Fibroblast of skin of right biceps (primary cell): ENCODE measurements at regions not wholly inside any gene's neighbourhood (a gene's known extent, or its start where the extent isn't known, plus 50 kb on each side); places are given as distances from the start of the nearest gene placed in this dataset.

Experiments
- DNase-seq: peaks from one replicate; pipeline ENCODE4 v3.0.0-alpha.2; 2013

DNA sequence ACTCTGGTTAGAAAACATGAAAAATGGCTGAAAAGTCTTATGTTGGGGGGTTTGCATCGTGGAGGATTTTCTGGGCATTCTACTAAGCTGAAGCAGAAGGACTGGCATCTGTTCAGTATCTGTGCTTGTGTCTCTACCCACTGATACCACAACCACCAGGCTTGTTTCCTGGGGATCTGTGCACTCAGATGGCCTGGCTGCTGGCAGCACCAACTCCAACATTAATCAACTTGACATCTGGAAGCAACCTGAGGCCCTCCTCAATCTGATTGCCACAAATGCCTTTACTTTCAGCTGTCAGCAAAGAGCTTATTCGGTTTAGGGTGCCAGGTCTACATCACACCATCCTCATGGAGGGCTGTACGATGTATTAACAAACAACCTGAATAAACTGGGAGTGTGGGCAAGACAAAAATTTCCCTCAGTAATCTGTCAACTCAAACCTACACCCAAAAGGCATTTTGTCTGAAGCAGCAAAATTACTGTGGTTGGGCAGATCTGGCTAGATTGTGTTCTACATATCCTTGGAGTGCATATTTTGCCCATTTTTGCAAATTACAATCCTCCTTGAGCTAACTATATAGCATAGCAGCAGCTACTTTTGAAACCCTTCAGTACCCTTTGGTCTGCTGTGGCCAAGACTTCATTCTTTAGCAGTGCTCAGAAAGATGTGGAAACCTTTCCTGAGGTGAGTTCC, 74.6 kb downstream of the FOXD1 start:
- DNase-seq, result peak; percentile 87

DNA sequence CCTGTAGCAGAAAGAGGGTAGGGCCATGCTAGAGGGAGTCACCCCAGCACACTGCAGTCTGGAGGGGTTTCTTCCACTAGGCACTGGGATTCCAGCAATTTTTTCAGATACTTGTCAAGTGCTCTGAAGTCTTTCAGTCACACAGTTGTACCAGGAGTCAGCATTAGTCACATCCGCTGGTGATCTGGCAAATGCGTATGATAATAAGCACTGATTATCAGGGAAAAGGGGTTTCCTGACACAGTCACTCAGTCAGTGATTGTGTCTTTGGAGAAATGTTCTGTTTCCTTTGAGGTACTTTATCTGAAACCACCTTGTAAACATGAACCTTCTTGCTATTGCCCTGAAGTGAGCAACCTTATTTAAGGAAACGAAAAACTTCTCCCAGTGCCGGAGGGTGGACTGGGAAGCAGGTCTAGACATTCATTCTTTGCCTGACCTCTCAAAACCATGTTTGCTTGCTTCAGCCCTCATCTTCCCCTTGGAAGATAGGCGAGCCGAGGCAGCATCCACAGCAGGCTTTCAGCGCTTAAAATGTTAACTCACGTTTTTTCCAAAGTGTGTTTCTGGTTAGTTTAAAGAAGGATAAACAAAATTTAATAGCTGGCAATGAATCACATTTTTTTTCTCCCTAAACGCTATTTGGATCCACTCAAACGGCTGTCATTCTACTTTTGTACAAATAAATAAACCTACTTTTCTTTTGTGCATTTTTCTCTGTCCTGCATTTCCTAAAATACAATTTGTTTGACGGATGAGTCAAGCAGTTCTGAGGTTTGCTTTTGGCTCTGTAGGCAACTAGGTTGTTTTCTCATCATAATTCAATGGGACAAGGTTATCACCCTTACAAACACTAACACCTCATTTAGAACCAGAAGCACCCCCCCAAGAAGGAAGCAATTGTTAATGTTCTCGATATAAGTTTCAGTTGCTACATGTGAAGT, 77.7 kb downstream of the FOXD1 start:
- DNase-seq, result peak; percentile 100

DNA sequence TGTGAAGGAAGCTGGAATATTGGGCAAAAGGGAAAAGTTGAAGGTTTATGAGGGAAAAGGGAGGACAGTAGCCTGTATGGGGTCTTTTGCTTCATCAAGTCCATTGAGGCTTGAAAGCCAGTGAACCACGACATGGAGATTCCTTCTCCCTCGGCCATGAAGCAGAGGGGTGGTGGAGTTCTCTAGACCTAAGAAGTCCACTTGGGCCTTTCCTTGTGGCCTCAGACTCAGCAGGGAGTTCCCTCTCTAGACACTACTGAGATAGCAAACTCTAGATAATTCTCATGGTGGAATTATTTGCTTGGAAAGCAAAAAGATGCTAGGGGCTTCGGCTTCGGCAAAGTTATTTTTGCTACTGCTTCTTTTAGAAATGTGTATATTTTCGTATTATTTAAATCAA, 78.5 kb downstream of the FOXD1 start:
- no peak for DNase-seq

DNA sequence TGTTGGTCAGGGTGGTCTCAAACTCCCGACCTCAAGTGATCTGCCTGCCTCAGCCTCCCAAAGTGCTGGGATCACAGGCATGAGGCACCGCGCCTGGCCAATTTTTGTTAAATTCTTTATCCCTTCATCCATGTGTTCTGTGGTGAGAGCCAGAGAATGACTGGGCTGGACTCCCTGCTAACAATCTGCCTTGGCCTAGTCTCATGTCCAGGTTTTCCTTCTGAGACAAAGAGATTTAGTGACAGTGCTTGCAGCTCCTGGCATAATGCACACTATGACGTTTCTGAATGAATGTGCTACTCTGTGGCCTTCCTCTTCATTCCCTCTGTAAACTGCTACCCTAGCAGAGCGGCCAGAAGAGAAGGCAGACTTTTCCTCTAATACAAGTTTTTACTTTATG, 79.3 kb downstream of the FOXD1 start:
- DNase-seq, result peak; percentile 68

DNA sequence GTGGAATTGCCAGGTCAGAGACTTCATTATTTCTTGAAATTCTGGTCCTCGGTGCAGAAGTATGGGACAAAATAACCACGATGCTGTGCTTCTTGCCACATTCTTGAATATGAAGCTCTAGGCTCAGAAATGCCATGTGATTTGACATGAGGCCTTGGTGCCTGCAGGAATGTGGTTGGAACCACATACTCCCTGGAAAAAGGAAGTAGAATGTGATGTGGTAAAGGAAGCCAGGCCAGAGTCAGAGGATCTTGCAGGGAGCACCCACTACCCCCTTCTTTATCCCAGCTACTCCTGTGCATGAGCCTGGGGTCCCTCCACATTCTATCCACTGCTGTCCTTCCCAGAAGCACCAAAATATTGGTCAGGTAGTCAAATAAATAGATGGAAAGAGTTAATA, 80.9 kb downstream of the FOXD1 start:
- DNase-seq, result peak; percentile 77

DNA sequence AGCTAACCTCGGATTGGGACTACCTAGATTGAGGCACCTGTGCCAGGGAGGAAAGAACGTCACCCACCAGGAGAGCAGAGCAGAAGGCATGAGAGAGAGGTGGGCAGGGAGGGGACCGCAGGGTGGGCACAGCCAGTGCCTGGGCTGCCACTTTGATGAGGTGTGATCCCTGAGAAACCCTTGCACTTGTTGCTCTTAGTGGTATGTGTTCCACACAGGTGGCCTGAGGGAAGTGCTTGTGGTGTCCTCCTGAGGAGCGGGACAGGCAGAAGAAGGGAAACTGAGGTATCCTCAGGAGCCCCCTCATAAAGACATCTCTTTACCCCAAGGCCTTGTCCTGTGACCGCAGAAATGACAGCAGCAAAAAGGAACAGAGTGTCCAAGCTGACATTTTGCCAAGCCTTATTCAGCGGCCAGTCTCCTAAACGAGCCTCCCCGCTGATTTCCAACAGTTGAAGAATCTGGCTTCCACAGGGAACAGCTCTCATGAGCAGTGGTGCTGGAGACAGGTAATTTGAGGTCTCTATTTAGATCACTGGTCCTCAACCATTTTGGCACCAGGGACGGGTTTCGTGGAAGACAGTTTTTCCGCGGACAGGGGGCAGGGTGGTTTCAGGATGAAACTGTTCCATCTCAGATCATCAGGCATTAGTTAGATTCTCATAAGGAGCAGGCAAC, 82.4 kb downstream of the FOXD1 start:
- no peak for DNase-seq

DNA sequence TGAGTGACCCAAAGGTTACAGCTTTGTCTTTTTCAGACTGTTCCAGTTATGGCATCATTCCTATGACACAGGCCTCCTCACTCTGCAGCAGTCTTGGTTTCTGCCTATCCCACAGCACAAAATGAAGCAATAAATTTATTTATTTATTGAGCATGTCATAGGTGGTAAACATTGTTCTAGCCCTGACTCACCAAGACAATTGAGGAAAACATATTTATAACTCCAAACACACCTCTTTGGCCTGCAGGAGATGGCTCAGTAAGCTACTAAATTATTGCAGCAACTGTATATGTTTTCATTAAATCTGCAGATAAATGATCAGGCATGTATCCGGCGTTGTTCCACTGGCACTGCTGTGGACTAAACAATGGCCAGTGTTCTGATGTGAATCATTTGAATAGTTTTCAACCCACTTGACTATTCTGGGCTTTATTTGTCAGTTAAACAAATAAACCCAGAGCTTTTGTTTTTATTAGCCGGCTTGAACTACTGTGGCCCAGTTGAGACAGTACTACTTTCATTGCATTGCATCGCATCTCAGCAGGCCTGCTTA, 83.2 kb downstream of the FOXD1 start:
- peak; percentile 93 for DNase-seq

DNA sequence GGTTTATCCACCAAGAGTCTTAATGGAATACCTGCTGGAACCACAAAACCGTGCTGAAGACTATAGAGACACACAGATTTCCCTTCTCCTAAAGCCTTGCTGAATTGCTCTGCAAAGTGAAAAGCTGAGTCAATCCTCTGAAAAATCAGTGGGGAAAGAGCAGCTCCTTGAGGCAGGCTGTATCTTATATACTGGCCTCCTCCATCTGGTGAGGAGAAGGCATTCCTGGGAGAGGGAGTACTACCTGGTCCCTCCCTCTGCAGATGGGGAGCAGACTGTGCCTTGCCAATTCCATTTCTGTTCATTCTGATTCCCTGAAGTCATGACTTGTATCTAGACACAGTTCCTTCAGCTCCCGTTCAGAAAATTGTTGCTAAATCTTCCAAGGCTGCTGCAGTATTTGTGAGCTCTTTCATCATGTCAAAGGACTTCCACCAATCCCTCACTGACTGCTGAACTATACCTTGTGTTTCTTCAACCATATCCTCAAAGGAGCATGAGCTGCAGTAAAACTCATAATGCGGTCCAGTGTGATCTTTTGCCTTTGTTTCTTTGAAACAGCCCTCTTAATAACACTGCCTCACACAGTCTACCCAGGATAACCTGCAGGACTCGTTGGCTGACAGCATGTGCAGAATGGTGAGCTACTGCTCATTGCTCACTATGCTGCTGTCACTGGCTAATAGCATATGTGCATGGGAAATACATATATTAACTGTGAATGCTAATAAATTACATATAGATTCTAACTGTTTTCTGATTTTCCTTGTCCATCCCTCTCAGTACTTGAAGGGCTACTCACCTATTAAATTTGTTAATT, 84.5 kb downstream of the FOXD1 start:
- DNase-seq, result peak; percentile 94

DNA sequence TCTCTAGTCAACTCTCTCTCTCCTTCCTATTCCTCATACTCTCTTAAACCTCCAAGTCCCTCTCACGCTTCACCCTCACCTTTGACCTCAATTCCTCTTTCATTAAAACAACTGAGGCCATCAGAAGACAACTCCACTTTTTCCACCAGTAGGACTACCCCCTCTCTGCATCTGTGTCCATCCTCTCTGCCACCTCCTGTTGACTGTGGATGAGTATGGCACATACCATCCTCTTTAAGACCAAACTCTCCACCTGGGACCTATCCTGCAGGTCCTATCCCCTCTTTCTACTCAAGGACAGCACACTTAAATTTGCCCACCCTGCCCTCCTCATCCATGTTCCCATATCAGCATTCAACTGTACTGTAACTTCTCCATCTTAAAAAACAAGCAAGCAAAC, 89.2 kb downstream of the FOXD1 start:
- DNase-seq, result no peak

DNA sequence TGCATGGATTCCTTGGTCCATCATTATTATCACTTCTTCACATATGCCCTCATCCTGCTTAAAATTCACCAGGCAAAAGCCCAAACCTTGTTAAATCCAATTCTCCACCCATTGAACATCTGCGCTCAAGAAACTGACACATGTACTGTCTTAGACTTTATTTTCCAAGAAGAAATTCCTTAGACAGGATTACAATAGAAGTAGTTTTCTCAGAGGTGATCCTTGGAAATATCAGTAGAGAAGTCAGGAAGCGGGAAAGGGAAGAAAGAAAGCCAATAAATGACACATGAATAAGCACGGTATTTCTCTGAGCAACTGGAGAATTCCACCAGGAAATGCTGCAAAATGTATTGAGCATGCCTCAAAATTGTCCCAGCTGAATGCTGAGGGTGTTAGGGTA, 90.2 kb downstream of the FOXD1 start:
- DNase-seq, result no peak

DNA sequence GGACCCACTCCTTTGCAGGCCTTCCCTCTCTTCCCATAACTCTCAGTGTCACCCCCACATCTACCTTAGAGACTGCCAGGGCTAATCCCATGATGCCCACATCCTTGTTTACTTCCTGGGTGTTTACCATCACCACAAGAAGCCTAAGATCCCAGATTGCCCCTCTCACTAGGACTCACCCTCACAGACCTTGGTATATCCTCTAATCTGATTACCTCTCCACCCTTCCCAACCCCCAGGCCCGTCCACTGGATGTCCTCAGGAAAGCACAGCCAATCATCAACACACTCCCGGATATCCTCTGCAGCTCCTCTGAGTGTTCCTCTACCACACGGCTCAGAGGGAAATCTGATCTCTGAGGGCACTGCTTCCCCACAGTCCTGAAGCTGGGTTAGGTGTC, 91.0 kb downstream of the FOXD1 start:
- DNase-seq, result no peak

DNA sequence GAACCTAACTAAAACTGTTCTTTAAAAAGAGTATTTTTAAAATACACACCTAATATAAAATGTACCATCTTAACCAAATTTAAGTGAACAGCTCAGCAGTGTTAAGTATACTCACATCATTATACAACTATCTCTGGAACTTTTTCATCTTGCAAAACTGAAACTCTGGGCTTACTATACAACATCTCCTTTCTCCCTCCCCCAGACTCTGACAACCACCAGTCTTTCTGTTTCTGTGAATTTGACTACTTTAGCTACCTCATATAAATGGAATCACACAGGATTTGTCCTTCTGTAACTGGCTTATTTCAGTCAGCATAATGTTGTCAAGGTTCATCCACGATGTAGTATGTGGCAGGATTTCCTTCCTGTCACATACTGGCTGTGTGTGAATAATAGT, 93.5 kb downstream of the FOXD1 start:
- DNase-seq, result peak; percentile 46

DNA sequence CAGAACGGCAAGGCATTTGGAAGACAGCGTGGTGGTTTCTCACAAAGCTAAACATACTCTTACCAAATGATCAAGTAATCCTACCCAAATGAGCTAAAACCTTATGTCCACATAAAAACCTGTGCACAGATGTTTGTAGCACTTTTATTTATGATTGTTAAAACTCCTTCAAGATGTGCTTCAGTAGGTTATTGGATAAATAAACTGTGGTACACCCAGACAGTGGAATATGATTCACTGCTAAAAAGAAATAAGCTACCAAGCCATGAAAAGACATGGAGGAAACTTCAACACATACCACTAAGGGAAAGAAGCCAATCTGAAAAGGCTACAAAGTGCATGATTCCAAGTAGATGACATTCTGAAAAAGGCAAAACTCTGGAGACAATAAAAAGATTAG, 94.2 kb downstream of the FOXD1 start:
- DNase-seq, result no peak

DNA sequence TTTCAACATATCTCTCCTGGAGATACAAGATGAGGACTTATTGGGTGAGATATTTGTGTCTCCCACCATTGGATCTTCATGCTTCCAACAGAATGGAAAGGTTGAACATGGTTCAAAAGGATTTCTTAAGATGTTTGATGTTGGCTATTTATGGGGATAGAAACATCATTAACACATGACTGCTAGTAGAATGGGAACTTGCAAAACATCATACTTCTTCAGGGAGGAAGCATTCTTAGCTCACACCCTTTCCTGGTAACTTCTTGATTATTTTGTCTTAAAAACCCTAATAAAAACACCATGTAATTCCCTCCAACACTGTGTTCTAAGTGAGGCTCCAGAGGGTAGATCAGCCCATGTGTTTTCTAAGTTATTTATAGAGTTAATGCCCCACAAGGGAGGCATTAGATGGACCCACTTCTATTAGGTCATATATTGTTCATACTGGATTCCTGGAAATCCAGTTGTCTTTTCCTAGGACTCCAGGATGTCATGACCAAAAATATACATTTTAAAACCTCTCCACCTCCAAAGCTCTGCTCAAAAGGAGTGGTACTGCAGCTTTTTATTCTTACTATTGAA, 95.8 kb downstream of the FOXD1 start:
- no peak for DNase-seq

DNA sequence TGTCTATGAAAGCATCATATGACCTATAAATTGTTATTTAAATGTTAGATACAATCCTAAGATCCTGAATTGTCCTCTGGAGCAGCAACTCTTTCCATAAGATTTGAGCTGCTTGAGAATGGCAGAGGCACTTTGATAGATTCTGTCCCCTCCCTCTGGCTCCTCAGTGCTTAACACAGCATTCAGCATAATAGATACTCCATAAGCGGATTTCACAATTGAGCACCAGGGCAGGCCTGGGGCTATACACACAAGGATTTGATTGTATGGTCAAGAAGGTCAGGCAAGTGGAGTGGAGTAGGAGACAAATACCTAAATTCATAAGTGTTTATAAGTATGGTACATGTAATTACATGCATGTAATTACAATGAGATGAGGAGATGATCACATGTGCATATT, 96.3 kb downstream of the FOXD1 start:
- DNase-seq, result no peak

DNA sequence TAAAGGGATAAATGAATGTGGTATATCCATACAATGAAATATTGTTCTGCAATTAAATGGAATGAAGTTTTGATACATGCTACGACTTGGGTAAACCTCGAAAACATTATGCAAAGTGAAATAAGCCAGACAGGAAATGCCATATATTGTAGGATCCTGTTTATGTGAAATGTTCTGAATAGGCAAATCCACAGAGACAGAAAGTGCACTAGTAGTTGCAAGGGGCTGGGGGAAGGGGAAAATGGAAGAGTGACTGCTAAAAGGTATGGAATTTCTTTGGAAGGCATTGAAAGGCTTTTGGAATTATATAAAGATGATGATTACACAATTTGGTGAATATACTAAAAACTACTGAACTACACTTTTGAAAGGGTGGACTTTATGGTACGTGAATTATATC, 97.0 kb downstream of the FOXD1 start:
- peak; percentile 54 for DNase-seq

DNA sequence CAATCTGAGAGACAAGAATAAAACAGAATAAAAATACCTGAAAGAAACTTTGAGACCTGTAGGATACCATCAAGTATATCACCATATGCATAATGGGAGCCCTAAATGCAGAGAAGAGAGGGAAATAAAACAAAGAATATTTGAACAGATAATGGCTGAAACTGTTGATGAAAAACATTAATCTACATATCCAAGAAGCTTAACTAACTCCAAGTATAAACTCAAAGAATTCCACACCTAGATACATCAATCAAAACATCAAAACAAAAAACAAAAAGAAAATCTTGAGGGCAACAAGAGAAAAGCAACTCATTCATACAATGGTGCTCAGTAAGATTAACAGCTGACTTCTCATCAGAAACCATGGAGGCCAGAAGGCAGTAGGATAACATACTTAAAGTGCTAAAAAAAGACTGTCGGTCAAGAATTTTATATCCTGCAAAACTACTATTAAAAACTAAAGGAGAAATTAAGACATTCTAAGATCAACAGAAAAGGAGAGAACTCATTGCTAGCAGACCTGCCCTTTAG, 101.6 kb downstream of the FOXD1 start:
- no peak for DNase-seq

DNA sequence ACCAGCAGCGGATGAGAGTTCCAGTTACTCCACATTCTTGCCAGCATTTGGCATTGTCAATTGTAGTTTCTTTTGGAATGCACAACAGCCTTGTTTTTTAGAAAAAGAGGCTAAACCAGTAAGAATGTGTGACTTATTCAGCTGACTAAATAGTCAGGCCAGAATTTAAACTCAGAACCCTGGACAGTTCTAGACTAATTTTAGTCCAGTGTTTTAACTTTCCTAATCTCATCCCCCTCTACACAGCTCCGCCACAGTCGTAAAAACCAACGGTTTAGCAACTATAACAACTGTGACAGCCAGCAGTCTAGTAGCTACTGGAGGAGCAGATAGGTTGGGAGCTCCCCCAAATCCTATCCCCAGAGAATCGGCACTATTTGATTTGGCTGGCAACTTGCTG, 103.7 kb downstream of the FOXD1 start:
- no peak for DNase-seq

DNA sequence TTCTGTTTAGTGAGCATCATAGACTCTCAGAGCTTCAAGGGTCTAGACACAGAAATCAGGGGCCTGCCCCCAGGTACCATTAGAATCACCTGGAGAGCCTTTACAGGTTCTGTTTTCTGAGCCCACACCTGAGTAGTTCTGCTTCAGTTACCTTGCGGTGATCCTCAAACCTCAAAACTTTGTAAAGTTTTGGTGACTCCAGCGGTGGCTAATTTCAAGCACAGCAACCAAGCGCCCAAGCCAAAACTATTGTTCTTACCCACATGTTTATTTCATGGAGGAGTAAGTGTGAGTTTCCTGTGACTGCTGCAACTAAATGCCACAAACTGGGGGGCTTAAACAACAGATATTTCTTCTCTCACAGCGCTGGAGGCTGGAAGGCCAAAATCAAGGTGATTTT, 108.9 kb downstream of the FOXD1 start:
- no peak for DNase-seq

DNA sequence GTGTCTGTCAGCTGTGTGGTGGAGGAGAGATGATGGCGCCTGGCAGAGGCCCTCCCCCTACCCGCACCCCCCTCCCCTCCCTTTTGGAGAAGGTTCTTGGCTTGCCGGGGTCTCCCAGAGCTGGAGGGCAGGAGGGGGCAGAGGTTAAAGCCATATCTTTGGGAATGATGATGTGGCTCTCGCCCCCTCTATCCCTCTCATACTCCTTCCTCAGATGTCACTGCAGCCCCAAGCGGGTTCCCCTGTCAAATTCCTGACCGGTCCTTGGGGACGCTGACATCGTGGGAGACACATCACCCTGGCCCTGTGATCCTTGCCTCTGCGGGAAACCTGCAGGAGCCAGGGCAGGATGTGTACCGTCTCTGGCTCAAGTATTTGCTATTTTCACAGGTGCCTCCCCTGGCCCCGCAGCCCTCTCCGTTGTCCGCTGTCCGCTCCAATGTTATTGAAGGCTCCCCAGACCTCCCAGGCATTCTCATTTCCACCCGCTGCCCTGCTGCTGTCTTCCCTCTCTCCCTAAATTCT, 109.5 kb downstream of the FOXD1 start:
- DNase-seq, result no peak

DNA sequence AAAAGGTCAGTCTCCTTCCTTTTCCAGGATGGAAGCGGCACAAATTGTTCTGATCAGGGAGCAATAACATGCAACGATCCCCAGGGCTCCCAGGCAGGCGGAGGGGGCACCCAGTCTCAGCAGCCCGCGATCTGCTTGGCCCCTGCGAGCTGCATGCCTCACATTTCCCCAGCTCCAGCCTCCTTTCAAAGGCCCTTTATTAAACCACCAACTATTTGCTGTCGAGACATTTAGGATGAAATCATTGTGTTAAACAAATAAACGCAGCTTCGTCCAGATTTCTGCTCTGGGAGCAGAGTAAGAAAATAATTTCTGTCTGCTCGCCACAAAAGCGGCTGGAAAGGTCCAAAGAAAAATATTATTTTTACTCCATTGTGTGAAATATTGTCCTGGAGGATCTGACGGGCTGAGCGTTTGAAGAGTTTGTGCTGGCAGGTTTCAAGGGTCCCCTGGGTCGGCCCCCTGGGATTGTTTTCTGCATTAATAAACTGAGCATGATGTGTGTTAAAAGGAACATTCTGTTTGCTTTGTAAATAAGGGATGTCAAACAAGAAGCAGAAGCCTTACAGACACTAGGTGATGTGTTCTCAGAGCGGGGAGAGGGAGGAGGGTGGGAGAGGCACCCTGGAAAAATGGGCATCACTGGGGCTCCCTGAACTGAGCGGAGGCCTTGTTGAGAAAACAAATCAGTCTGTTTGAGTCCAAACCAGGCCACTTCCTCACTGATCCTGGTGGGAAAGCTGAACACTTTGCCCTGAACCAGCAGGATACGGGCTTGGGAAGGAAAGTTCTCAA, 110.1 kb downstream of the FOXD1 start:
- peak; percentile 88 for DNase-seq
